Right lobe of liver (tissue), 6 donors: ENCODE measurements at regions not wholly inside any gene's neighbourhood (a gene's known extent, or its start where the extent isn't known, plus 50 kb on each side); places are given as distances from the start of the nearest gene placed in this dataset.

Experiments
- ATAC-seq, 4 donors: fragments of 200-7000 bp; cut with Tn5 transposase; one replicate each; pipeline ENCODE4 v1.9.1; 2020; ENCODE audit warnings: mild to moderate bottlenecking in 4 of 4, moderate library complexity in 4 of 4
- DNase-seq, 3 donors: peaks; one replicate each; pipeline ENCODE4 v3.0.0-alpha.2; 2020
- H3K27ac ChIP-seq, 3 donors: fragments of 200-600 bp; one replicate each; pipeline ENCODE4 v1.8.0; 2022
- H3K27me3 ChIP-seq, 2 donors: fragments of 200-600 bp; one replicate each; pipeline ENCODE4 v1.8.0; 2022
- H3K36me3 ChIP-seq, 4 donors: fragments of 200-600 bp; sonication (generic) in 1 of 4; one replicate each; pipeline versions ENCODE4 v1.5.1 to v1.8.0; 2017 to 2022; ENCODE audit warnings: control low read depth in 1 of 4
- H3K4me1 ChIP-seq, 4 donors: fragments of 200-600 bp; sonication (generic) in 1 of 4; one replicate each; pipeline versions ENCODE4 v1.5.1 to v1.8.0; 2017 to 2022; ENCODE audit warnings: control low read depth in 1 of 4
- H3K4me3 ChIP-seq, 3 donors: fragments of 200-600 bp; one replicate each; pipeline ENCODE4 v1.8.0; 2022
- H3K9me3 ChIP-seq, 4 donors: fragments of 200-600 bp; sonication (generic) in 1 of 4; one replicate each; pipeline versions ENCODE4 v1.5.1 to v1.8.0; 2017 to 2022; ENCODE audit warnings: control low read depth in 1 of 4
- POLR2A ChIP-seq: fragments of 450-650 bp; IDR thresholded peaks from one replicate; pipeline ENCODE4 v1.6.1; 2017; ENCODE audit warnings: antibody characterized with exemption, mild to moderate bottlenecking
- WGBS: methylation state at CpG from one replicate; pipeline ENCODE4 v1.1.6; 2018; ENCODE audit warnings: low coverage, low lambda C conversion rate; ENCODE audit not compliant: insufficient coverage; ENCODE audit errors: missing lambda C conversion rate; 5-methylcytosine and 5-hydroxymethylcytosine counted together
- intact Hi-C, 2 donors: fragments of 100-400 bp; cut with DNase I; formaldehyde crosslinking; loops; one replicate each; pipeline versions ENCODE4 v1.11.2 to v1.14.1; 2022
- TF ChIP-seq, protein P1 (sequence below), 4 donors: fragments of 200-600 bp in 3 of 4; fragments of 450-650 bp in 1 of 4; IDR thresholded peaks; one replicate each; pipeline versions ENCODE4 v1.5.1 to v1.8.0; 2016 to 2022; ENCODE audit warnings: antibody characterized with exemption in 4 of 4, mild to moderate bottlenecking in 2 of 4
- donor health status: DM: no; HTN: yes; CAD: no.
- donor health status: DM: no; HTN: no; CAD: no.
- donor health status: DM: no; HTN: no; CAD: no.
- donor health status: DM: no; HTN: yes; CAD: no.
- donor health status: DM: no; HTN: yes; CAD: no.

- intact Hi-C loops = no loop called here
- WGBS = 11% methylated on average over 1 of the region's 6 CpGs
- no peak overlapping the region for H3K4me3 ChIP-seq
- H3K4me1 ChIP-seq = peaks cover 0 to 77% (median 36%) of the 10 kb centered on the region in 4 donors
- ATAC-seq (no peak), DNase-seq (peak in 1 of 3 donors; percentile 18)
- peak overlapping the region; percentile 93 to 100 (median 100) for H3K27ac ChIP-seq
- H3K9me3 ChIP-seq = no peaks in the 10 kb centered on the region
- H3K27me3 ChIP-seq = no peaks in the 10 kb centered on the region
- H3K36me3 ChIP-seq = no peaks in the 10 kb centered on the region
- TF ChIP-seq, protein P1, sequence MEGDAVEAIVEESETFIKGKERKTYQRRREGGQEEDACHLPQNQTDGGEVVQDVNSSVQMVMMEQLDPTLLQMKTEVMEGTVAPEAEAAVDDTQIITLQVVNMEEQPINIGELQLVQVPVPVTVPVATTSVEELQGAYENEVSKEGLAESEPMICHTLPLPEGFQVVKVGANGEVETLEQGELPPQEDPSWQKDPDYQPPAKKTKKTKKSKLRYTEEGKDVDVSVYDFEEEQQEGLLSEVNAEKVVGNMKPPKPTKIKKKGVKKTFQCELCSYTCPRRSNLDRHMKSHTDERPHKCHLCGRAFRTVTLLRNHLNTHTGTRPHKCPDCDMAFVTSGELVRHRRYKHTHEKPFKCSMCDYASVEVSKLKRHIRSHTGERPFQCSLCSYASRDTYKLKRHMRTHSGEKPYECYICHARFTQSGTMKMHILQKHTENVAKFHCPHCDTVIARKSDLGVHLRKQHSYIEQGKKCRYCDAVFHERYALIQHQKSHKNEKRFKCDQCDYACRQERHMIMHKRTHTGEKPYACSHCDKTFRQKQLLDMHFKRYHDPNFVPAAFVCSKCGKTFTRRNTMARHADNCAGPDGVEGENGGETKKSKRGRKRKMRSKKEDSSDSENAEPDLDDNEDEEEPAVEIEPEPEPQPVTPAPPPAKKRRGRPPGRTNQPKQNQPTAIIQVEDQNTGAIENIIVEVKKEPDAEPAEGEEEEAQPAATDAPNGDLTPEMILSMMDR (IDR thresholded peaks at IDR 0.05) = no peak
- no peak for TF ChIP-seq POLR2A
Observed at GRCh38 chr9:134214386-134214765, 50.0 kb upstream of the RNU6ATAC start.

- WGBS = 59% methylated on average over 8 of the region's 22 CpGs
- intact Hi-C loops = loop anchor here in 1 of 2 donors (5.0 kb wide), 1 partner anchor 38 kb away; no protein-coding TSS in a partner anchor
- peak; percentile 30 to 54 (median 52) for DNase-seq
- H3K4me3 ChIP-seq = peak overlapping the region in 1 of 3 donors; percentile 48
- H3K9me3 ChIP-seq = no peaks in the 10 kb centered on the region
- no peaks in the 10 kb centered on the region for H3K27me3 ChIP-seq
- peaks cover 0 to 78% (median 34%) of the 10 kb centered on the region in 4 donors for H3K4me1 ChIP-seq
- no peaks in the 10 kb centered on the region for H3K36me3 ChIP-seq
- peak overlapping the region; percentile 93 to 100 (median 100) for H3K27ac ChIP-seq
- TF ChIP-seq POLR2A = no peak
- TF ChIP-seq, protein P1 (IDR thresholded peaks at IDR 0.05) = no peak
- no peak for ATAC-seq
Observed at GRCh38 chr9:134214766-134215419, 50.5 kb upstream of the RNU6ATAC start.

- Histone ChIP-seq H3K4me1 (peaks cover 0 to 76% (median 31%) of the 10 kb centered on the region in 4 donors), H3K9me3 (no peaks in the 10 kb centered on the region), H3K4me3 (peak overlapping the region in 1 of 3 donors; percentile 48), H3K36me3 (no peaks in the 10 kb centered on the region), H3K27ac (peak overlapping the region; percentile 93 to 100 (median 100)), H3K27me3 (no peaks in the 10 kb centered on the region)
- DNase-seq (peak in 1 of 3 donors; percentile 54), ATAC-seq (no peak)
- TF ChIP-seq POLR2A = no peak
- TF ChIP-seq, protein P1 (IDR thresholded peaks at IDR 0.05) = no peak
- no CpG with 5 or more reads among the region's 7 CpGs for WGBS
- intact Hi-C loops = loop anchor here in 1 of 2 donors (5.0 kb wide), 1 partner anchor 38 kb away; no protein-coding TSS in a partner anchor
Observed at GRCh38 chr9:134215420-134215698, 51.0 kb upstream of the RNU6ATAC start.

DNA sequence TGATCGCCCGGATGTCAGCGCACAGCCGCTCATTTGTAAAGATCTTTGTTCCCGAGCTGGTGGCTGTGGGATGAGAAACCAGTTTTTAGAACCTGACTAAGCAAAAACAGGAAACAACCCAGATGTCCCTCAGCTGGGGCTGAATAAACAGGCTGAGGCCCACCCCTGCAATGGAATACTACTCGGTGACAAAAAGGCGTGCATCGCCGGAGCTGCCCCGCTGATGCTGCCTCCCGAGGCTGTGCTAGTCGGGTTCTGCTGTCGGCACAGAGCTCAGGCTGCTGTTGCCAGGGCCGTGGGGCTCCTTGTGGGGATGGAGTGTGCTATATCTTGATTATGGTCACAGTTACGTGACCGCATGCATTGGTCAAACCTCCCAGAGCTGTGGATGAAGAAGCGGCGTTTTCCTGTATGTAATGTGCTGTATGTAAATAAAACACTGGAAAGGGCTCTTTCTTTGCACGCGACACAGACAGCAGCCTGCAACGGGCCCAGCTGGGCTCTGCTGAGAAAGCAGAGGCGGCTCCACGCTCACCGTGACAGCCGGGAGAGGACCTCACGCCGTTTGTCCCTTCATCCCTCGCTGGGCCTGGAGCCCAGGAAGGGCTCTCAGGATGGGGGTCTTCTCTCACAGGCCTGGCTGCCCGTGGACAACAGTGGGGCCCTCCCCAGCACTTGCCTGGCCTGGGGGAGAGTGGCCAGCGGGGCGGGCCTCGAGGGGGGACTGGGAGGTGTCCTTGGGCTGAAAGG is 51.5 kb upstream of the RNU6ATAC start:
- 56% methylated on average over 6 of the region's 32 CpGs for WGBS
- DNase-seq = peak; percentile 33 to 57 (median 56)
- no peak for ATAC-seq
- TF ChIP-seq, protein P1 (IDR thresholded peaks at IDR 0.05) = no peak
- no peak for TF ChIP-seq POLR2A
- H3K36me3 ChIP-seq = no peaks in the 10 kb centered on the region
- peak overlapping the region in 2 of 3 donors; percentile 5 to 48 for H3K4me3 ChIP-seq
- H3K27me3 ChIP-seq = no peaks in the 10 kb centered on the region
- peak overlapping the region; percentile 93 to 100 (median 100) for H3K27ac ChIP-seq
- intact Hi-C loops = loop anchor here in 1 of 2 donors (5.0 kb wide), 1 partner anchor 39 kb away; no protein-coding TSS in a partner anchor
- no peaks in the 10 kb centered on the region for H3K9me3 ChIP-seq
- peaks cover 0 to 77% (median 31%) of the 10 kb centered on the region in 4 donors for H3K4me1 ChIP-seq
